ENCODE measurements at regions not wholly inside any gene's neighbourhood (a gene's known extent, or its start where the extent isn't known, plus 50 kb on each side); places are given as distances from the start of the nearest gene placed in this dataset.
A peak's percentile ranks its signal among the peaks of the same experiment; 100 is the strongest.

DNA sequence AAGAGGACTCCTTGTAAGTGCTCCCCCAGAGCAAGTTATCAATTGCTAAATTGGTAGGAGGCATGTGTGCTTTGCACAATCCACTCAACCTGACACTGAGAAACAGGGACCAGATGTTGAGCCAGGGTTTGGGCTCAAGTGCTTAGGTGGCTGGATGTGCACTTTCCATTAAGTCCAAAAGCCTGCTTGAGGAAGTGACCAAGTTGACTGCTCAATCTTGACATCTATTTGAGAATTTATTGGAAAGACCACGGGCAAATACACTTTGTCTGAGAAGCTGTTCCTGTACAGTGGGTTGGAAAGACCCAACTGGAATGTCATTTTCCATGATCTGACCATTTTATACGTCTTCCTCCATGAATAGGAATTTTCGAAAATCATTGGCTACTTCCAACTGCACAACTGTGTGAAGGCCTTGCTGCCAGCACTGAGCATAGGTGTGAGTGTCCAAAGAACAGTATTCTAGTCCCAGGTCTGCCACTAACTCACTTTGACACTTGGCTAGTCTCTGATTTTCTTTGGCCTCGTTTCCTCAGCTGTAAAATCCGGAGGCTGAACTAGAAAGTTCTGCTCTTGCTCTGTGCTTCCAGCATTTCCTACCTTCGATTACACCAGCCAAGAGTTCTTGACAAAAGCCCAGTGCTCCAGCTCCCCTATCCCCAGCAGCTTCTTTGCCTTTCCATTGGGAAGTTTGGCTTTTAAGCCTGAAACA is 186.9 kb upstream of the ECI2 start:
- H3K4me1 ChIP-seq: peaks cover 9 to 54% (median 39%) of the 10 kb centered on the region in 9 donors
- no peaks in the 10 kb centered on the region for H3K27me3 ChIP-seq
- H3K36me3 ChIP-seq: no peaks in the 10 kb centered on the region
- H3K4me3 ChIP-seq: no peak overlapping the region
- TF ChIP-seq, protein P1, sequence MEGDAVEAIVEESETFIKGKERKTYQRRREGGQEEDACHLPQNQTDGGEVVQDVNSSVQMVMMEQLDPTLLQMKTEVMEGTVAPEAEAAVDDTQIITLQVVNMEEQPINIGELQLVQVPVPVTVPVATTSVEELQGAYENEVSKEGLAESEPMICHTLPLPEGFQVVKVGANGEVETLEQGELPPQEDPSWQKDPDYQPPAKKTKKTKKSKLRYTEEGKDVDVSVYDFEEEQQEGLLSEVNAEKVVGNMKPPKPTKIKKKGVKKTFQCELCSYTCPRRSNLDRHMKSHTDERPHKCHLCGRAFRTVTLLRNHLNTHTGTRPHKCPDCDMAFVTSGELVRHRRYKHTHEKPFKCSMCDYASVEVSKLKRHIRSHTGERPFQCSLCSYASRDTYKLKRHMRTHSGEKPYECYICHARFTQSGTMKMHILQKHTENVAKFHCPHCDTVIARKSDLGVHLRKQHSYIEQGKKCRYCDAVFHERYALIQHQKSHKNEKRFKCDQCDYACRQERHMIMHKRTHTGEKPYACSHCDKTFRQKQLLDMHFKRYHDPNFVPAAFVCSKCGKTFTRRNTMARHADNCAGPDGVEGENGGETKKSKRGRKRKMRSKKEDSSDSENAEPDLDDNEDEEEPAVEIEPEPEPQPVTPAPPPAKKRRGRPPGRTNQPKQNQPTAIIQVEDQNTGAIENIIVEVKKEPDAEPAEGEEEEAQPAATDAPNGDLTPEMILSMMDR (IDR thresholded peaks at IDR 0.05): no peak
- 79 to 88% methylated on average over 6 of the region's 6 CpGs for WGBS, 2 donors
- DNase-seq: no peak
- peak in 1 of 8 donors; percentile 6 for ATAC-seq
- H3K9me3 ChIP-seq: no peaks in the 10 kb centered on the region
- H3K27ac ChIP-seq: no peak overlapping the region
- intact Hi-C loops (cut with DNase I): no loop called here

DNA sequence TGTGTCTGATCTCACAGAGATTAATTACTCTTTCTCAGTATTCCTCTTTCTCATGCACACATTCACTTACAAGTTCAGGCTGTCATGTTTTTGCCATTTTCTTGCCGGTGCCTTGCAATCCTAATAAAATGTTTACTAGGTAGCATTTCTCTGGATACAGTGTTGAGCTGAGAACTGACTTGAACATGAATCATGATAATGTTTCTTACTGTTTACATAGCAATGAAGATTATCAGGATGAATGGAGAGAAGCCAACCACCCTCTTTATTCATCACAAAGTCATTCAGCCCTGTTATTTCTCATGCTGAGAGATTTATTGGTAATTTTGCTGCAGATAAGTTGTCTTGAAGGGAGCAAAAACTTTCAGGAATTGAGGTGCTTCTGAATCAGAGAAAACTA is 185.5 kb upstream of the ECI2 start:
- WGBS, 2 donors: 8 to 32% methylated on average over 1 of the region's 1 CpG
- Histone ChIP-seq H3K9me3 (no peaks in the 10 kb centered on the region), H3K27me3 (no peaks in the 10 kb centered on the region), H3K4me1 (peaks cover 11 to 67% (median 51%) of the 10 kb centered on the region in 9 donors), H3K36me3 (no peaks in the 10 kb centered on the region), H3K4me3 (no peak overlapping the region), H3K27ac (peak overlapping the region in 7 of 10 donors; percentile 3 to 78 (median 54))
- DNase-seq: no peak
- peak in 1 of 8 donors; percentile 36 for ATAC-seq
- intact Hi-C loops (cut with DNase I): loop anchor here in 1 of 10 donors (2.0 kb wide), 1 partner anchor 30 kb away; no protein-coding TSS in a partner anchor
- TF ChIP-seq, protein P1 (IDR thresholded peaks at IDR 0.05): no peak

DNA sequence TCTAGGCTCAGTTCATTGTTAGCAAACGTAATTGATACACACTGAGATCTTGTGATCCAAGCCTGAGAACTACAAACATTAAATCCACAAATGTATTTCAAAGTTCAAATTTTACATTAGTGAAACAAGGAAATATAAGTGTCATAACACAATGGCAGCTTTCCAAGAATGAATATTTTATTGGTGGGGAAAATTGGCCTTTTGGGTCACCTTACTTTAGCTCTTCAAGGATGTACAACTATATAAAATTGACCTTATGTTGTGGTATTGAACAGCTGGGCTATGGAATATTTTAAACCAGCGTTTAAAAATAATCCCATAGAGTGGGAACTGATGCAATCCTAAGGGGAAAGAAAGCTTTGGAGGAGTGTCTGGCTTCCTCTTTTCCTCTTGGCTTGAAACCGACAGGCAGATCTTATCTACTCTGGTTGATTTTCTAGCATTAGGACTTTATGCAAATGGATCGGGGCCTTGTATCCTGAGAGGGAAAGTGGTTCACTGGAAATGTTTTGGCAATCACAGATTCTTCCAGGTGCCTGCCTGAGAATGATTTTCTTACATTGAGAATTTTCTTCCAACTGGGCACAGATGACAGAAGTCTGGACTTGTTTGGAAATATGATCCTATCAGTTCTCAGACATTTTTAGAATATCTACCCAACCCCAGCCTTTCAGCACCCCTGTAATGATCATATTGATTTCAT is 184.8 kb upstream of the ECI2 start:
- no peaks in the 10 kb centered on the region for H3K36me3 ChIP-seq
- peaks cover 11 to 67% (median 49%) of the 10 kb centered on the region in 9 donors for H3K4me1 ChIP-seq
- no peaks in the 10 kb centered on the region for H3K27me3 ChIP-seq
- WGBS, 2 donors: 29 to 36% methylated on average over 4 of the region's 4 CpGs
- peak overlapping the region in 8 of 10 donors; percentile 15 to 78 (median 54) for H3K27ac ChIP-seq
- H3K9me3 ChIP-seq: peaks cover 0 to under 1% (median 0%) of the 10 kb centered on the region in 11 donors
- TF ChIP-seq, protein P1 (IDR thresholded peaks at IDR 0.05): no peak
- intact Hi-C loops (cut with DNase I): loop anchor here in 7 of 10 donors (2.0 to 10.0 kb wide), 5 partner anchors 31 to 625 kb away; partner anchors contain the start of gene CDYL (in 1 of the 7)
- H3K4me3 ChIP-seq: no peak overlapping the region
- peak in 7 of 8 donors; percentile 23 to 72 (median 45) for ATAC-seq
- peak in 1 of 2 donors; percentile 48 for DNase-seq

DNA sequence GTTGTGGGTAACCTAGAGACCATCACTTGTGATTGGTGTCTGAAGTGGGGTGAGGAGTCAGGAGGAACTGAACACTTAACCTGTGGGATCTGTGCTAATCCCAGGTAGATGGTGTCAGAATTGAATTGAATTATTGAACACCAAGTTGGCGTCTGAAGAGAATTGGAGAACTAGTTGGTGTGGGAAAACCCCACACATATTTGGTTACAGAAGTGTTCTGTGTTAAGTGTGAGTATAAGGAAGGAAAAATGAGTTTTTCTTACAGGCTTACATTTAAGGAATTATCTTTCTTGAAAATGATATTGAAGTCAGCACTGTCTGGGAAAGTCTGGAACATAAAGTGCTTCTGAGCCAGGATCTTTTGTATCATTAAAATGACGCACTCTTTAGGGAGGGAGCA is 182.9 kb upstream of the ECI2 start:
- Histone ChIP-seq H3K27ac (peak overlapping the region in 3 of 10 donors; percentile 63 to 84 (median 81)), H3K4me3 (no peak overlapping the region), H3K9me3 (peaks cover 0 to 15% (median 0%) of the 10 kb centered on the region in 11 donors), H3K36me3 (no peaks in the 10 kb centered on the region), H3K4me1 (peaks cover 11 to 71% (median 48%) of the 10 kb centered on the region in 9 donors), H3K27me3 (no peaks in the 10 kb centered on the region)
- DNase-seq (no peak), ATAC-seq (no peak)
- TF ChIP-seq, protein P1 (IDR thresholded peaks at IDR 0.05): no peak
- 74 to 100% methylated on average over 2 of the region's 2 CpGs for WGBS, 2 donors
- intact Hi-C loops (cut with DNase I): loop anchor here in 7 of 10 donors (5.0 to 10.0 kb wide), 4 partner anchors 34 to 626 kb away; partner anchors contain the start of gene CDYL (in 1 of the 7)

Data from heart right ventricle (tissue), 16 donors.